ENCODE measurements at regions not wholly inside any gene's neighbourhood (a gene's known extent, or its start where the extent isn't known, plus 50 kb on each side); places are given as distances from the start of the nearest gene placed in this dataset.

- H3K36me3 ChIP-seq (replicated peaks in 1 of 2): no peaks in the 10 kb centered on the region
- DNase-seq: no peak
- no peaks in the 10 kb centered on the region for H3K27me3 ChIP-seq
- H3K9me3 ChIP-seq (replicated peaks in 1 of 3): no peaks in the 10 kb centered on the region
- intact Hi-C loops (cut with DNase I): no loop called here
- TF ChIP-seq POLR2A (IDR thresholded peaks at IDR 0.05): no peak
- no peak for TF ChIP-seq CTCF (IDR thresholded peaks at IDR 0.05)
- H3K4me1 ChIP-seq (replicated peaks in 1 of 2): no peaks in the 10 kb centered on the region
- no peak overlapping the region for H3K4me3 ChIP-seq
- 73 to 76% (median 75%) methylated on average over 1 of the region's 1 CpG; no CpG with 5 or more reads in 1 of the 4 donors for WGBS, 4 donors
- no peak overlapping the region for H3K27ac ChIP-seq
Observed at GRCh38 chr6:22442826-22443225, 126.5 kb upstream of the HDGFL1 start.

DNA sequence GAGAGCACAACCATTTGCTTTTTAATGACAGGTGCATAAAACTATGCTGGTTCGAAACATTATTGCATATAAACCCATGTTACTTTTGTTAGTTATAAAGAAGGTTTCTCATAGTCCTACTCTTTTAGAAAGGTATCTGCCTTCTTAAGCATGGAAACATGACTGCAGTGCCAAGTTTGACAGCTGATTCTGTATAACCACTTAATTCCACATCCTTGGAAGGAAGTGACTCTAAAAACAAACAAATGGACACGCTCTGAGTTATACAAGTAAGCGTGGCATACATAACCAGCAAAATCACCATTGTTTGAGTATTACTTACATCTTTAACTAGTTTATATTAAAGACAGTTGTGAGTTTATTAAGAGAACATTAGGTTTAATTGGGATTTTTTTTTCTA, 125.0 kb upstream of the HDGFL1 start:
- no peaks in the 10 kb centered on the region for H3K9me3 ChIP-seq (replicated peaks in 1 of 3)
- TF ChIP-seq CTCF (IDR thresholded peaks at IDR 0.05): no peak
- no peak for TF ChIP-seq POLR2A (IDR thresholded peaks at IDR 0.05)
- no peak overlapping the region for H3K4me3 ChIP-seq
- DNase-seq: no peak
- no peaks in the 10 kb centered on the region for H3K4me1 ChIP-seq (replicated peaks in 1 of 2)
- intact Hi-C loops (cut with DNase I): no loop called here
- H3K27ac ChIP-seq: no peak overlapping the region
- H3K36me3 ChIP-seq (replicated peaks in 1 of 2): no peaks in the 10 kb centered on the region
- no peaks in the 10 kb centered on the region for H3K27me3 ChIP-seq
- 91 to 95% (median 93%) methylated on average over 3 of the region's 3 CpGs for WGBS, 4 donors

DNA sequence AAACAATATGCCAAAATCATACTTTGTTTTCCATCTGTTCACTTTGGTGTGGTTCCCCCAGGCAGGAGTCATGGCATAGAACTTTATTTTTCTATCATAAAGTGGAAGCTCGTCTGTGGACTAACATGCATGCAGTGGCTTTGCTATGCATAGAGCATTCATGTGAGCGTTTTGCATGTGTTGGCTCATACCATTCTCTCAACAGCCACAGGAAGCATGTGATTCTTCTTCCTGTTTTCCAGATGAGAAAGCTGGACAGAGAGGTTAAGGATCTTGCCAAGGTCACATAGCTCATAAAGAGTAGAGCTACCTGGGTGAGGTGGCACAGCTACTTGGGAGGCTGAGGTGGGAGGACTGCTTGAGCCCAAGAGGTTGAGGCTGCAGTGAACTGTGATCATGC, 123.4 kb upstream of the HDGFL1 start:
- Histone ChIP-seq H3K27ac (no peak overlapping the region), H3K27me3 (no peaks in the 10 kb centered on the region), H3K4me3 (no peak overlapping the region), H3K4me1 (replicated peaks in 1 of 2) (no peaks in the 10 kb centered on the region), H3K9me3 (replicated peaks in 1 of 3) (no peaks in the 10 kb centered on the region), H3K36me3 (replicated peaks in 1 of 2) (no peaks in the 10 kb centered on the region)
- no peak for DNase-seq
- TF ChIP-seq CTCF (IDR thresholded peaks at IDR 0.05): no peak
- no peak for TF ChIP-seq POLR2A (IDR thresholded peaks at IDR 0.05)
- intact Hi-C loops (cut with DNase I): no loop called here
- 76 to 83% (median 80%) methylated on average over 2 of the region's 2 CpGs for WGBS, 4 donors

DNA sequence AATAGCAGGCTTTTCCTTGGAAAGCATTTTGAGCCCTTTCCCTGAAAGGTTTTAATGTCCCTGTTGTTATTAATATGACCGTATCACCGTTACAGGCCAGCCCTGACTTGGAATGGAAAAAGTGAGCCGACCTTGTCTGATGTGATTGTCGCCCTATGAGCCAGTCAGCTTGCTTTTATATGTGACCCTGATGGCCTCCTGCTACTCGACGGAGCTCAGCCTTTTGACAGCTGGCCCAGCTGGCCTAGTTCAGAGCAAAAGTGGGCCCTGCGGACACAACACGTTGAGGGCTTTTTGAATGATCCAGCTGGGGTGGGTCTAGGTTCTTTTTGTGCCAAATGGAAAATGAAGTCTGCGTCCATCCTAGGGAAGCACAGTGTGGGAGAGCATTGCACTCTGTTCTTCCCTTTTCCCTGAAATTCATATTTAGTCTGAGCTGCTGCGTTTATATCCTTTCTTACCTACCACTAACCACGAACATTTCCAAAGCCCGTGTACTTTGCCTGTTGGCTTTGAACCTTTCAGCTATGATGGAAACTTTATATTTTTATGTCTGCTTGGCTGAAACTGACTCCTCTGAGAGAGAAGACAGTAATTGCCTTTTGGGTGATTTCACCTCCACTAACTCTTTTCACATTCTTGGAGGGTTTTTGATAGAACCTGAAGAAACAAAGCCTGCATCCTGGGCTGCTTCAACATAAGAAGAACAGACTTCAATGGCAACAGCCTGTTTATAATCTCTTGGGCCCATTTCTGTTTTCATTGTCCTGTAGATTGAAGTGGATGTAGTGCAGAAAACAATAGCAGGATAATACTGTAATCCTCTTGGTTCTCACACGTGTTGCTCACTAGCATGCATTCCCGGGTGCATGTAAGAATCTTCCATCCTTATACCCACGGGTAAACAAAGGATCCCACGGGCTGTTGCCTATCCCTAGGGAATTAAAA, 121.8 kb upstream of the HDGFL1 start:
- Histone ChIP-seq H3K4me1 (replicated peaks in 1 of 2) (no peaks in the 10 kb centered on the region), H3K4me3 (no peak overlapping the region), H3K36me3 (replicated peaks in 1 of 2) (no peaks in the 10 kb centered on the region), H3K9me3 (replicated peaks in 1 of 3) (no peaks in the 10 kb centered on the region), H3K27ac (peak overlapping the region in 1 of 5 donors; percentile 32), H3K27me3 (no peaks in the 10 kb centered on the region)
- intact Hi-C loops (cut with DNase I): no loop called here
- TF ChIP-seq CTCF (IDR thresholded peaks at IDR 0.05): no peak
- no peak for TF ChIP-seq POLR2A (IDR thresholded peaks at IDR 0.05)
- 50 to 69% (median 56%) methylated on average over 15 to 16 of the region's 16 CpGs for WGBS, 4 donors
- peak; percentile 28 to 81 (median 63) for DNase-seq
